ENCODE measurements at regions not wholly inside any gene's neighbourhood (a gene's known extent, or its start where the extent isn't known, plus 50 kb on each side); places are given as distances from the start of the nearest gene placed in this dataset.

GRCh38 chr4:124432500-124432899, 280.0 kb downstream of the ANKRD50 start:
- H3K4me3 ChIP-seq (ENCODE audit: low read length): no peak overlapping the region
- WGBS (ENCODE audit: insufficient coverage): no CpG with 5 or more reads among the region's 4 CpGs
- no peaks in the 10 kb centered on the region for H3K9me3 ChIP-seq (replicated peaks; ENCODE audit: control insufficient read depth, low read depth, low read length)
- no peak overlapping the region for H3K27ac ChIP-seq (ENCODE audit: low read length)
- no peaks in the 10 kb centered on the region for H3K27me3 ChIP-seq (ENCODE audit: control insufficient read depth, insufficient read depth, low read length)
- peaks cover 5% of the 10 kb centered on the region for H3K4me1 ChIP-seq (ENCODE audit: control insufficient read depth, insufficient read depth, low read length)
- DNase-seq: no peak
- H3K36me3 ChIP-seq (ENCODE audit: control insufficient read depth, insufficient read depth, low read length): no peaks in the 10 kb centered on the region

- Histone ChIP-seq H3K9me3 (replicated peaks; ENCODE audit: control insufficient read depth, low read depth, low read length) (no peaks in the 10 kb centered on the region), H3K4me3 (ENCODE audit: low read length) (no peak overlapping the region), H3K36me3 (ENCODE audit: control insufficient read depth, insufficient read depth, low read length) (no peaks in the 10 kb centered on the region), H3K27me3 (ENCODE audit: control insufficient read depth, insufficient read depth, low read length) (no peaks in the 10 kb centered on the region), H3K4me1 (ENCODE audit: control insufficient read depth, insufficient read depth, low read length) (peaks cover 2% of the 10 kb centered on the region), H3K27ac (ENCODE audit: low read length) (no peak overlapping the region)
- no peak for DNase-seq
- no CpG with 5 or more reads among the region's 3 CpGs for WGBS (ENCODE audit: insufficient coverage)
Measured at GRCh38 chr4:124433044-124433443, 279.5 kb downstream of the ANKRD50 start.

- peaks cover 2% of the 10 kb centered on the region for H3K4me1 ChIP-seq (ENCODE audit: control insufficient read depth, insufficient read depth, low read length)
- WGBS (ENCODE audit: insufficient coverage): 92% methylated on average over 7 of the region's 8 CpGs
- H3K9me3 ChIP-seq (replicated peaks; ENCODE audit: control insufficient read depth, low read depth, low read length): no peaks in the 10 kb centered on the region
- H3K36me3 ChIP-seq (ENCODE audit: control insufficient read depth, insufficient read depth, low read length): no peaks in the 10 kb centered on the region
- H3K27ac ChIP-seq (ENCODE audit: low read length): no peak overlapping the region
- no peak overlapping the region for H3K4me3 ChIP-seq (ENCODE audit: low read length)
- no peaks in the 10 kb centered on the region for H3K27me3 ChIP-seq (ENCODE audit: control insufficient read depth, insufficient read depth, low read length)
- no peak for DNase-seq
Measured at GRCh38 chr4:124433500-124433899, 279.0 kb downstream of the ANKRD50 start.

GRCh38 chr4:124435274-124435950, 277.1 kb downstream of the ANKRD50 start:
- no peaks in the 10 kb centered on the region for H3K4me1 ChIP-seq (ENCODE audit: control insufficient read depth, insufficient read depth, low read length)
- no peaks in the 10 kb centered on the region for H3K9me3 ChIP-seq (replicated peaks; ENCODE audit: control insufficient read depth, low read depth, low read length)
- no peak overlapping the region for H3K4me3 ChIP-seq (ENCODE audit: low read length)
- no peak for DNase-seq
- no peaks in the 10 kb centered on the region for H3K36me3 ChIP-seq (ENCODE audit: control insufficient read depth, insufficient read depth, low read length)
- H3K27me3 ChIP-seq (ENCODE audit: control insufficient read depth, insufficient read depth, low read length): no peaks in the 10 kb centered on the region
- 88% methylated on average over 2 of the region's 2 CpGs for WGBS (ENCODE audit: insufficient coverage)
- no peak overlapping the region for H3K27ac ChIP-seq (ENCODE audit: low read length)

GRCh38 chr4:124437853-124438495, 274.6 kb downstream of the ANKRD50 start:
- no peaks in the 10 kb centered on the region for H3K27me3 ChIP-seq (ENCODE audit: control insufficient read depth, insufficient read depth, low read length)
- H3K4me1 ChIP-seq (ENCODE audit: control insufficient read depth, insufficient read depth, low read length): no peaks in the 10 kb centered on the region
- H3K4me3 ChIP-seq (ENCODE audit: low read length): no peak overlapping the region
- no peak for DNase-seq
- H3K9me3 ChIP-seq (replicated peaks; ENCODE audit: control insufficient read depth, low read depth, low read length): no peaks in the 10 kb centered on the region
- H3K27ac ChIP-seq (ENCODE audit: low read length): no peak overlapping the region
- no peaks in the 10 kb centered on the region for H3K36me3 ChIP-seq (ENCODE audit: control insufficient read depth, insufficient read depth, low read length)

GRCh38 chr4:124445071-124445470, 267.5 kb downstream of the ANKRD50 start:
- Histone ChIP-seq H3K27me3 (ENCODE audit: control insufficient read depth, insufficient read depth, low read length) (no peaks in the 10 kb centered on the region), H3K27ac (ENCODE audit: low read length) (no peak overlapping the region), H3K4me3 (ENCODE audit: low read length) (no peak overlapping the region), H3K4me1 (ENCODE audit: control insufficient read depth, insufficient read depth, low read length) (peaks cover 3% of the 10 kb centered on the region), H3K9me3 (replicated peaks; ENCODE audit: control insufficient read depth, low read depth, low read length) (peaks cover 8% of the 10 kb centered on the region), H3K36me3 (ENCODE audit: control insufficient read depth, insufficient read depth, low read length) (no peaks in the 10 kb centered on the region)
- DNase-seq: no peak
- 73% methylated on average over 4 of the region's 5 CpGs for WGBS (ENCODE audit: insufficient coverage)

GRCh38 chr4:124449881-124450280, 262.7 kb downstream of the ANKRD50 start:
- Histone ChIP-seq H3K4me3 (ENCODE audit: low read length) (no peak overlapping the region), H3K9me3 (replicated peaks; ENCODE audit: control insufficient read depth, low read depth, low read length) (peaks cover 5% of the 10 kb centered on the region), H3K27ac (ENCODE audit: low read length) (no peak overlapping the region), H3K4me1 (ENCODE audit: control insufficient read depth, insufficient read depth, low read length) (peaks cover 3% of the 10 kb centered on the region), H3K27me3 (ENCODE audit: control insufficient read depth, insufficient read depth, low read length) (no peaks in the 10 kb centered on the region), H3K36me3 (ENCODE audit: control insufficient read depth, insufficient read depth, low read length) (no peaks in the 10 kb centered on the region)
- WGBS (ENCODE audit: insufficient coverage): no CpG with 5 or more reads among the region's 1 CpG
- peak; percentile 60 for DNase-seq

GRCh38 chr4:124450851-124451250, 261.7 kb downstream of the ANKRD50 start:
- WGBS (ENCODE audit: insufficient coverage): no CpG with 5 or more reads among the region's 2 CpGs
- no peak overlapping the region for H3K4me3 ChIP-seq (ENCODE audit: low read length)
- peaks cover 3% of the 10 kb centered on the region for H3K4me1 ChIP-seq (ENCODE audit: control insufficient read depth, insufficient read depth, low read length)
- DNase-seq: peak; percentile 46
- peaks cover 5% of the 10 kb centered on the region for H3K9me3 ChIP-seq (replicated peaks; ENCODE audit: control insufficient read depth, low read depth, low read length)
- H3K36me3 ChIP-seq (ENCODE audit: control insufficient read depth, insufficient read depth, low read length): no peaks in the 10 kb centered on the region
- no peaks in the 10 kb centered on the region for H3K27me3 ChIP-seq (ENCODE audit: control insufficient read depth, insufficient read depth, low read length)
- H3K27ac ChIP-seq (ENCODE audit: low read length): peak overlapping the region; percentile 44

- Histone ChIP-seq H3K9me3 (replicated peaks; ENCODE audit: control insufficient read depth, low read depth, low read length) (no peaks in the 10 kb centered on the region), H3K27me3 (ENCODE audit: control insufficient read depth, insufficient read depth, low read length) (no peaks in the 10 kb centered on the region), H3K4me3 (ENCODE audit: low read length) (no peak overlapping the region), H3K4me1 (ENCODE audit: control insufficient read depth, insufficient read depth, low read length) (peaks cover under 1% of the 10 kb centered on the region), H3K27ac (ENCODE audit: low read length) (no peak overlapping the region), H3K36me3 (ENCODE audit: control insufficient read depth, insufficient read depth, low read length) (no peaks in the 10 kb centered on the region)
- no CpG with 5 or more reads among the region's 2 CpGs for WGBS (ENCODE audit: insufficient coverage)
- no peak for DNase-seq
Measured at GRCh38 chr4:124454772-124455270, 257.7 kb downstream of the ANKRD50 start.

- Histone ChIP-seq H3K27me3 (ENCODE audit: control insufficient read depth, insufficient read depth, low read length) (no peaks in the 10 kb centered on the region), H3K4me1 (ENCODE audit: control insufficient read depth, insufficient read depth, low read length) (peaks cover 2% of the 10 kb centered on the region), H3K9me3 (replicated peaks; ENCODE audit: control insufficient read depth, low read depth, low read length) (no peaks in the 10 kb centered on the region), H3K36me3 (ENCODE audit: control insufficient read depth, insufficient read depth, low read length) (no peaks in the 10 kb centered on the region), H3K4me3 (ENCODE audit: low read length) (no peak overlapping the region), H3K27ac (ENCODE audit: low read length) (no peak overlapping the region)
- WGBS (ENCODE audit: insufficient coverage): no CpG with 5 or more reads among the region's 3 CpGs
- no peak for DNase-seq
Measured at GRCh38 chr4:124455671-124456070, 256.9 kb downstream of the ANKRD50 start.

All from muscle of leg (tissue), 3 donors.